HG02970 (cell line): ENCODE measurements at regions not wholly inside any gene's neighbourhood (a gene's known extent, or its start where the extent isn't known, plus 50 kb on each side); places are given as distances from the start of the nearest gene placed in this dataset.
"Not testable (repeated sequence)": the region's sequence is repeated elsewhere in the genome, so short reads cannot be mapped to it uniquely, and the experiment has no call there.

Source experiments
- ATAC-seq: cut with Tn5 transposase; IDR thresholded peaks from one replicate; pipeline ENCODE4 v1.9.1; 2021; ENCODE audit warnings: mild to moderate bottlenecking, moderate library complexity, moderate number of reproducible peaks; ENCODE audit not compliant: unreplicated experiment, low FRiP score

- no peak for ATAC-seq
Observed at GRCh38 chr5:145470396-145470979, 364.7 kb downstream of the PRELID2 start.

- no peak for ATAC-seq
Observed at GRCh38 chr5:145467446-145467845, 367.7 kb downstream of the PRELID2 start.

- ATAC-seq: no peak
Observed at GRCh38 chr5:145466533-145466932, 368.6 kb downstream of the PRELID2 start.

GRCh38 chr5:145465474-145466263, 369.5 kb downstream of the PRELID2 start:
- ATAC-seq: no peak

- no peak for ATAC-seq
Observed at GRCh38 chr5:145464171-145464570, 371.0 kb downstream of the PRELID2 start.

- no peak for ATAC-seq
Observed at GRCh38 chr5:145463634-145464033, 371.5 kb downstream of the PRELID2 start.

GRCh38 chr5:145462525-145462924, 372.6 kb downstream of the PRELID2 start:
- ATAC-seq: no peak

GRCh38 chr5:145450286-145450885, 384.8 kb downstream of the PRELID2 start:
- ATAC-seq: no peak

GRCh38 chr5:145449794-145450193, 385.3 kb downstream of the PRELID2 start:
- ATAC-seq: no peak

- not testable (repeated sequence) for ATAC-seq
Observed at GRCh38 chr5:145446875-145447274, 388.3 kb downstream of the PRELID2 start.

- ATAC-seq: no peak
Observed at GRCh38 chr5:145446412-145446811, 388.7 kb downstream of the PRELID2 start.

- ATAC-seq: no peak
Observed at GRCh38 chr5:145445027-145445426, 390.1 kb downstream of the PRELID2 start.

GRCh38 chr5:145443964-145444363, 391.2 kb downstream of the PRELID2 start:
- no peak for ATAC-seq

- no peak for ATAC-seq
Observed at GRCh38 chr5:145443366-145443765, 391.8 kb downstream of the PRELID2 start.

GRCh38 chr5:145442661-145443060, 392.5 kb downstream of the PRELID2 start:
- not testable (repeated sequence) for ATAC-seq

- no peak for ATAC-seq
Observed at GRCh38 chr5:145441228-145441627, 393.9 kb downstream of the PRELID2 start.

- ATAC-seq: no peak
Observed at GRCh38 chr5:145437627-145438026, 397.5 kb downstream of the PRELID2 start.

- no peak for ATAC-seq
Observed at GRCh38 chr5:145433077-145433476, 402.1 kb downstream of the PRELID2 start.

- no peak for ATAC-seq
Observed at GRCh38 chr5:145429170-145429569, 406.0 kb downstream of the PRELID2 start.

- peak; percentile 50 for ATAC-seq
Observed at GRCh38 chr5:145408048-145408341, 427.1 kb downstream of the PRELID2 start.

GRCh38 chr5:145407300-145408047, 427.7 kb downstream of the PRELID2 start:
- peak; percentile 38 for ATAC-seq
